Vagina (tissue), 2 donors: ENCODE measurements at regions not wholly inside any gene's neighbourhood (a gene's known extent, or its start where the extent isn't known, plus 50 kb on each side); places are given as distances from the start of the nearest gene placed in this dataset.

ENCODE experiments used
- CTCF ChIP-seq, 3 experiments: fragments of 450-650 bp in 2 of 3; fragments of 200-600 bp in 1 of 3; sonication (generic) in 1 of 3; IDR thresholded peaks; one replicate each; pipeline ENCODE4 v1.5.1; 2017 to 2019; ENCODE audit warnings: antibody characterized with exemption in 3 of 3, mild to moderate bottlenecking in 2 of 3, moderate library complexity in 2 of 3
- POLR2A ChIP-seq, 2 donors: fragments of 450-650 bp; IDR thresholded peaks; one replicate each; pipeline ENCODE4 v1.6.1; 2017; ENCODE audit warnings: antibody characterized with exemption in 2 of 2, mild to moderate bottlenecking in 2 of 2, moderate library complexity in 2 of 2
- POLR2AphosphoS5 ChIP-seq, 2 donors: sonication (generic); formaldehyde crosslinking; IDR thresholded peaks; one replicate each; pipeline ENCODE4 v1.9.0; 2017; ENCODE audit warnings: antibody characterized with exemption in 2 of 2, mild to moderate bottlenecking in 2 of 2, low read depth in 1 of 2; ENCODE audit not compliant: insufficient read depth in 1 of 2

- no peak for TF ChIP-seq CTCF (IDR thresholded peaks at IDR 0.05)
- TF ChIP-seq POLR2AphosphoS5 (IDR thresholded peaks at IDR 0.05; ENCODE audit: insufficient read depth in 1 of 2, low read depth in 1 of 2) = no peak
- TF ChIP-seq POLR2A (IDR thresholded peaks at IDR 0.05) = no peak
Measured at GRCh38 chr13:60318186-60318585, 78.8 kb upstream of the TDRD3 start.
